ENCODE measurements at regions not wholly inside any gene's neighbourhood (a gene's known extent, or its start where the extent isn't known, plus 50 kb on each side); places are given as distances from the start of the nearest gene placed in this dataset.

- DNase-seq (ENCODE audit: low read depth), result no peak
- no peak for TF ChIP-seq CTCF (IDR thresholded peaks at IDR 0.05; ENCODE audit: insufficient read depth, low read length)
- no peak overlapping the region for H3K4me3 ChIP-seq (ENCODE audit: low read depth, low read length)
Observed at GRCh38 chr4:188197566-188197965, 58.3 kb downstream of the TRIML1 start.

- no peak for TF ChIP-seq CTCF (IDR thresholded peaks at IDR 0.05; ENCODE audit: insufficient read depth, low read length)
- DNase-seq (ENCODE audit: low read depth), result no peak
- no peak overlapping the region for H3K4me3 ChIP-seq (ENCODE audit: low read depth, low read length)
Observed at GRCh38 chr4:188198982-188199792, 59.9 kb downstream of the TRIML1 start.

GRCh38 chr4:188201851-188202250 lies 62.6 kb downstream of the TRIML1 start:
- no peak for DNase-seq (ENCODE audit: low read depth)
- no peak overlapping the region for H3K4me3 ChIP-seq (ENCODE audit: low read depth, low read length)
- no peak for TF ChIP-seq CTCF (IDR thresholded peaks at IDR 0.05; ENCODE audit: insufficient read depth, low read length)

GRCh38 chr4:188206783-188207182 lies 67.5 kb downstream of the TRIML1 start:
- DNase-seq (ENCODE audit: low read depth), result no peak
- no peak overlapping the region for H3K4me3 ChIP-seq (ENCODE audit: low read depth, low read length)
- TF ChIP-seq CTCF (IDR thresholded peaks at IDR 0.05; ENCODE audit: insufficient read depth, low read length), result no peak

- no peak for DNase-seq (ENCODE audit: low read depth)
- TF ChIP-seq CTCF (IDR thresholded peaks at IDR 0.05; ENCODE audit: insufficient read depth, low read length), result no peak
- H3K4me3 ChIP-seq (ENCODE audit: low read depth, low read length), result no peak overlapping the region
Observed at GRCh38 chr4:188214861-188215260, 75.6 kb downstream of the TRIML1 start.

GRCh38 chr4:188218392-188218791 lies 79.2 kb downstream of the TRIML1 start:
- no peak for TF ChIP-seq CTCF (IDR thresholded peaks at IDR 0.05; ENCODE audit: insufficient read depth, low read length)
- no peak overlapping the region for H3K4me3 ChIP-seq (ENCODE audit: low read depth, low read length)

GRCh38 chr4:188220006-188220405 lies 80.8 kb downstream of the TRIML1 start:
- TF ChIP-seq CTCF (IDR thresholded peaks at IDR 0.05; ENCODE audit: insufficient read depth, low read length), result no peak
- no peak overlapping the region for H3K4me3 ChIP-seq (ENCODE audit: low read depth, low read length)

More at GRCh38 chr4:188218392-188218791, 79.2 kb downstream of the TRIML1 start:
- DNase-seq (ENCODE audit: low read depth), result no peak

More at GRCh38 chr4:188220006-188220405, 80.8 kb downstream of the TRIML1 start:
- DNase-seq (ENCODE audit: low read depth), result no peak
